Memory B cell (primary cell): ENCODE measurements at regions not wholly inside any gene's neighbourhood (a gene's known extent, or its start where the extent isn't known, plus 50 kb on each side); places are given as distances from the start of the nearest gene placed in this dataset.
"Not testable (repeated sequence)": the region's sequence is repeated elsewhere in the genome, so short reads cannot be mapped to it uniquely, and the experiment has no call there.

Experiments used
- ATAC-seq: fragments of 150-1000 bp; cut with Tn5 transposase; 2 replicates; pipeline ENCODE4 v1.10.0; 2021; ENCODE audit warnings: low read depth, mild to moderate bottlenecking, moderate library complexity
- DNase-seq, 2 donors: peaks; one replicate each; pipeline ENCODE4 v3.0.0; 2022; ENCODE audit warnings: low spot score in 2 of 2
- H3K27ac Mint-ChIP-seq: one replicate; pipeline ENCODE4 v1.8.0; 2022; ENCODE audit warnings: mild to moderate bottlenecking, moderate library complexity, mixed read lengths
- H3K27me3 Mint-ChIP-seq: one replicate; pipeline ENCODE4 v1.8.0; 2022; ENCODE audit warnings: mixed read lengths
- H3K36me3 Mint-ChIP-seq: one replicate; pipeline ENCODE4 v1.8.0; 2022; ENCODE audit warnings: mild to moderate bottlenecking, mixed read lengths
- H3K4me1 Mint-ChIP-seq: one replicate; pipeline ENCODE4 v1.8.0; 2022; ENCODE audit warnings: mixed read lengths
- H3K4me3 Mint-ChIP-seq: one replicate; pipeline ENCODE4 v1.8.0; 2022; ENCODE audit warnings: mild to moderate bottlenecking, moderate library complexity, mixed read lengths
- H3K9me3 Mint-ChIP-seq: one replicate; pipeline ENCODE4 v1.8.0; 2022; ENCODE audit warnings: mixed read lengths

DNA sequence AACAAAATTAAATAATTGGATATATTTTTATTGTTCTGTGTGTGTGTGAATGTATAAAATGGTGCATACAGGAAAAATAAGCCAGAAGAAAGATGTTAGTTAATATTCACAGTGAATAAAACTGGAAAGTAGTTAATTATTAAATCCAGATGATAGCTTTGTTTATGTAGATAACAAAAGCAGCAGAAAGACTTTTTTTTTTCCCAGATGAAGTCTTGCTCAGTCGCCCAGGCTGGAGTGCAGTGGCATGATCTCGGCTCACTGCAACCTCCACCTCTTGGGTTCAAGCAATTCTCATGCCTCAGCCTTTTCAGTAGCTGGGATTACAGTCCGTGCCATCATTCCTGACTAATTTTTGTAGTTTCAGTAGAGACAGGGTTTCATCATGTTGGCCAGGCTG lies 140.1 kb downstream of the ZNF486 start:
- no peaks in the 10 kb centered on the region for H3K27me3 Mint-ChIP-seq
- H3K27ac Mint-ChIP-seq: no peak overlapping the region
- H3K4me1 Mint-ChIP-seq: no peaks in the 10 kb centered on the region
- no peaks in the 10 kb centered on the region for H3K36me3 Mint-ChIP-seq
- DNase-seq (no peak), ATAC-seq (no peak)
- H3K9me3 Mint-ChIP-seq: peaks cover 4% of the 10 kb centered on the region
- H3K4me3 Mint-ChIP-seq: no peak overlapping the region

DNA sequence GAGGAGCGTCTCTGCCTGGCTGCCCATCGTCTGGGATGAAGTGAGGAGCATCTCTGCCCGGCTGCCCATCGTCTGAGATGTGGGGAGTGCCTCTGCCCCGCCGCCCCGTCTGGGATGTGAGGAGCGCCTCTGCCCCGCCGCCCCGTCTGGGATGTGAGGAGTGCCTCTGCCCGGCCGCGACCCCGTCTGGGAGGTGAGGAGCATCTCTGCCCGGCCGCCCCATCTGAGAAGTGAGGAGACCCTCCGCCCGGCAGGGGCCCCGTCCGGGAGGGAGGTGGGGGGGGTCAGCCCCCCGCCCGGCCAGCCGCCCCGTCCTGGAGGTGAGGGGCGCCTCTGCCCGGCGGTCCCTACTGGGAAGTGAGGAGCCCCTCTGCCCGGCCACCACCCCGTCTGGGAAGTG lies 129.3 kb downstream of the ZNF486 start:
- not testable (repeated sequence) for ATAC-seq, H3K4me3 Mint-ChIP-seq, H3K27ac Mint-ChIP-seq, H3K27me3 Mint-ChIP-seq, H3K9me3 Mint-ChIP-seq, DNase-seq, H3K36me3 Mint-ChIP-seq, H3K4me1 Mint-ChIP-seq

DNA sequence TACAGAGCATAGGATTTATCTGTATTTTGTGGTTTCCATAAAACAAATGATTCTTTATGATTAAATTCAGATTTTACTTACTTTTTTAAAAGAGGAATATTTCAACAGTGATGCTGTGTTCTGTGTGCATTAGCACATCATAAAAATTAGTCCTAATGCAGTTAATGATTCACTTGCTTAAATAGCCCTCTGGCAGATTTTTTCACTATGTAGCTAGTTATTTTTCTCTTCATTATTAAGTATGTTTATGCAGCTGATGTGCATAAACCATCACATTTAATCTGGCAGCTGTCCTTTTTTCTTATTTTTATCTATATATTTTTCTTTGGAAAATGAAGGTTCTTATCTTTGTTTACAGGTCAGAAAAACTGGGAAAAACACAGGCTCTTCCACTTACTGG lies 127.2 kb downstream of the ZNF486 start:
- no peak overlapping the region for H3K27ac Mint-ChIP-seq
- no peaks in the 10 kb centered on the region for H3K4me1 Mint-ChIP-seq
- H3K9me3 Mint-ChIP-seq: no peaks in the 10 kb centered on the region
- H3K36me3 Mint-ChIP-seq: no peaks in the 10 kb centered on the region
- H3K27me3 Mint-ChIP-seq: no peaks in the 10 kb centered on the region
- H3K4me3 Mint-ChIP-seq: no peak overlapping the region
- no peak for ATAC-seq
- no peak for DNase-seq

DNA sequence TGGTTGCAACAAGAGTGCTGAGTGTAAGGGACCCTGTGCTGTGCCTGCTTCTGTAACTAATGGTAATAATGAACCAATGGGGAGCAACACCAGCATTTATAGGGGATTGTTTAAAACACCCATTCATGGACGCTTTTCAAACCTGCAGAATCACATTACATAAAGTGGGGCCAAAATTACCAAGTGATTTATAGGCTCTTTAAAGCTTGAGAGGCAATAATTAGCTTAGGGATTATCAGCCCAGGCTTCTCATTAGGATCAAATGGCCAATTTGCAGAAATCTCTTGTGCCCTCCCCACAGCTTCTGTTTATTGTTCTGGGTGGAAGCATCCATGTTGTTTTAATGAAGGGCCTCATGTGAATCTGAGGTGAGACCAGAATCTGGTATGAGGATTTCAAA lies 125.5 kb downstream of the ZNF486 start:
- not testable (repeated sequence) for H3K27me3 Mint-ChIP-seq, H3K27ac Mint-ChIP-seq, H3K36me3 Mint-ChIP-seq, H3K9me3 Mint-ChIP-seq, H3K4me3 Mint-ChIP-seq, H3K4me1 Mint-ChIP-seq, ATAC-seq, DNase-seq

DNA sequence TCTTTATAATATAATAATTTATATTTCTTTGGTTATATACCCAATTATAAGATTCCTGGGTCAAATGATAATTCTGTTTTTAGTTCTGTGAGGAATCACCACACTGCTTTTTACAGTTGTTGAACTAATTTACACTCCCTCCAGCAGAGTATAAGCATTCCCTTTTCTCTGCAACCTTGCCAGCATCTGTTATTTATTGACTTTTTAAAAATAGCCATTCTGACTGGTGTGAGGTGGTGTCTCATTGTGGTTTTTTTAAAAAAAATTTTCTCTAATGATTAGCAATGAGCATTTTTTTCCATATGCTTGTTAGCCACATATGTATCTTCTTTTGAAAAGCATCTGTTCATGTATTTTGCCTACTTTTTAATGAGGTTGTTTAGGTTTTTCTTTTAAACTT lies 122.2 kb downstream of the ZNF486 start:
- H3K36me3 Mint-ChIP-seq: no peaks in the 10 kb centered on the region
- no peak overlapping the region for H3K4me3 Mint-ChIP-seq
- DNase-seq: no peak
- H3K4me1 Mint-ChIP-seq: no peaks in the 10 kb centered on the region
- no peaks in the 10 kb centered on the region for H3K27me3 Mint-ChIP-seq
- H3K9me3 Mint-ChIP-seq: peaks cover 2% of the 10 kb centered on the region
- no peak for ATAC-seq
- H3K27ac Mint-ChIP-seq: no peak overlapping the region

DNA sequence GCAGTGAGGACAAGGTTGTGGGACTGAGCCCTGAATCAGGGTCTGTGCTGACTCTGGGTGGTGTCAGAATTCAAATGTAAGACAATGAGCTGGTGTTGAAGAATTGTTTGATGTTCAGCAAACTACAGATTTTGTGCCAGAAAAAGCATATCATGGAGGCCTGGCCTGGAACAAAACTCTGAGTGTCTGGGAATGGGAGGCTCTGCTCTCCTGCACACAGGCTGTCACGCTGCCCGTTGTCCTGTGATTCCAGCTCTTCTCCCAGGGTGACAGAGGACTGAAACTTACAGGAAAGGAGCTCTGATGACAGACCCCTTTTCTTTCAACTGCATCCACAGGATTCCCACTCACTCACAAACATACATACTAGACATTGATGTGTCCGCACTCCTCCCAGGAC lies 120.1 kb downstream of the ZNF486 start:
- no peaks in the 10 kb centered on the region for H3K36me3 Mint-ChIP-seq
- no peak for ATAC-seq

DNA sequence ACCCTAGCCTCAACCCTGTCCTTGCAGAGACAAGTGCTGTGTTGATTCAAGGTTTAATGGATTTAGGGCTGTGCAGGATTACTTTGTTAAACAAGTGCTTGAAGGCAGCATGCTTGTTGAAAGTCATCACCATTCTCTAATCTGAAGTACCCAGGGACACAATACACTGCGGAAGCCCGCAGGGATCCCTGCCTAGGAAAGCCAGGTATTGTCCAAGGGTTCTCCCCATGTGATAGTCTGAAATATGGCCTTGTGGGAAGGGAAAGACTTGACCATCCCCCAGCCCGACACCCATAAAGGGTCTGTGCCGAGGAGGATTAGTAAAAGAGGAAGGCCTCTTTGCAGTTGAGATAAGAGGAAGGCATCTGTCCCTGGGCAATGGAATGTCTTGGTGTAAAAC lies 118.9 kb downstream of the ZNF486 start:
- not testable (repeated sequence) for H3K27me3 Mint-ChIP-seq, H3K27ac Mint-ChIP-seq, ATAC-seq, H3K36me3 Mint-ChIP-seq, H3K9me3 Mint-ChIP-seq, H3K4me1 Mint-ChIP-seq, DNase-seq, H3K4me3 Mint-ChIP-seq

More for the DNA sequence above, 120.1 kb downstream of the ZNF486 start:
- Mint-ChIP-seq H3K4me1 (no peaks in the 10 kb centered on the region), H3K4me3 (no peak overlapping the region), H3K27ac (no peak overlapping the region), H3K9me3 (peaks cover 3% of the 10 kb centered on the region), H3K27me3 (no peaks in the 10 kb centered on the region)
- no peak for DNase-seq

DNA sequence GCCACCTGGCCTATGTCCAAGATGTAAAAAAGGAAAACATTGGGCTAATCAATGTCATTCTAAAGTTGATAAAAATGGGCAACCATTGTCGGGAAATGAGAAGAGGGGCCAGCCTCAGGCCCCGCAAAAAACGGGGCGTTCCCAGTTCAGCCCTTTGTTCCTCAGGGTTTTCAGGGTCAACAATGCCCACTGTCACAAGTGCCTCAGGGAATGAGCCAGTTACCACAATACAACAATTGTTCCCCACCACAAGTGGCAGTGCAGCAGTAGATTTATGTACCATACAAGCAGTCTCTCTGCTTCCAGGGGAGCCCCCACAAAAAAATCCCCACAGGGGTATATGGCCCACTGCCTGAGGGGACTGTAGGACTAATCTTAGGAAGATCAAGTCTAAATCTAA lies 112.5 kb downstream of the ZNF486 start:
- DNase-seq (no peak), ATAC-seq (no peak)
- Mint-ChIP-seq H3K36me3 (no peaks in the 10 kb centered on the region), H3K27me3 (no peaks in the 10 kb centered on the region), H3K4me1 (no peaks in the 10 kb centered on the region), H3K4me3 (no peak overlapping the region), H3K27ac (no peak overlapping the region), H3K9me3 (peaks cover 5% of the 10 kb centered on the region)

DNA sequence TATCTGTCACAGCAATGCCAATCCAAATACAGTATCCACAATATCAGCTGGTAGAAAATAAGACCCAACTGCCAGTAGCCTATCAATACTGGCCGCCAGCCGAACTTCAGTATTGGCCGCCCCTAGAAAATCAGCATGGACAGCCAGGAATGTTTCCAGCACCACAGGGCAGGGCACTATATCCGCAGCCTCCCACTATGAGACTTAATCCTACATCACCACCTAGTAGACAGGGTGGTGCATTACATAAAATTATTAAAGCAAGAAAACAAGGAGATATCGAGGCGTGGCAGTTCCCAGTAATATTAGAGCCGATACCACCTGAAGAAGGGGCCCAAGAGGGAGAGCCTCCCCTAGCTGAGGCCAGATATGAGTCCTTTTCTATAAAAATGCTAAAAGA lies 111.3 kb downstream of the ZNF486 start:
- H3K4me3 Mint-ChIP-seq: no peak overlapping the region
- no peaks in the 10 kb centered on the region for H3K36me3 Mint-ChIP-seq
- no peak for DNase-seq
- H3K9me3 Mint-ChIP-seq: peaks cover 3% of the 10 kb centered on the region
- peaks cover 5% of the 10 kb centered on the region for H3K4me1 Mint-ChIP-seq
- ATAC-seq: no peak
- no peaks in the 10 kb centered on the region for H3K27me3 Mint-ChIP-seq
- H3K27ac Mint-ChIP-seq: no peak overlapping the region

DNA sequence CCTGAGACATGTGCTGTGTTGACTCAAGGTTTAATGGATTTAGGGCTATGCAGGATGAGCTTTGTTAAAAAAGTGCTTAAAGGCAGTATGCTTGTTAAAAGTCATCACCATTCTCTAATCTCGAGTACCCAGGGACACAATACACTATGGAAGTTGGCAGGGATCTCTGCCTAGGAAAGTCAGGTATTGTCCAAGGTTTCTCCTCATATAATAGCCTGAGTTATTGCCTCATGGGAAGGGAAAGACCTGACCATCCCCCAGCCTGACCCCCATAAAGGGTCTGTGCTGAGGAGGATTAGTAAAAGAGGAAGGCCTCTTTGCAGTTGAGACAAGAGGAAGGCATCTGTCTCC lies 109.7 kb downstream of the ZNF486 start:
- H3K4me3 Mint-ChIP-seq, H3K9me3 Mint-ChIP-seq, H3K27me3 Mint-ChIP-seq, H3K4me1 Mint-ChIP-seq, ATAC-seq, H3K36me3 Mint-ChIP-seq, DNase-seq, H3K27ac Mint-ChIP-seq: not testable (repeated sequence)

DNA sequence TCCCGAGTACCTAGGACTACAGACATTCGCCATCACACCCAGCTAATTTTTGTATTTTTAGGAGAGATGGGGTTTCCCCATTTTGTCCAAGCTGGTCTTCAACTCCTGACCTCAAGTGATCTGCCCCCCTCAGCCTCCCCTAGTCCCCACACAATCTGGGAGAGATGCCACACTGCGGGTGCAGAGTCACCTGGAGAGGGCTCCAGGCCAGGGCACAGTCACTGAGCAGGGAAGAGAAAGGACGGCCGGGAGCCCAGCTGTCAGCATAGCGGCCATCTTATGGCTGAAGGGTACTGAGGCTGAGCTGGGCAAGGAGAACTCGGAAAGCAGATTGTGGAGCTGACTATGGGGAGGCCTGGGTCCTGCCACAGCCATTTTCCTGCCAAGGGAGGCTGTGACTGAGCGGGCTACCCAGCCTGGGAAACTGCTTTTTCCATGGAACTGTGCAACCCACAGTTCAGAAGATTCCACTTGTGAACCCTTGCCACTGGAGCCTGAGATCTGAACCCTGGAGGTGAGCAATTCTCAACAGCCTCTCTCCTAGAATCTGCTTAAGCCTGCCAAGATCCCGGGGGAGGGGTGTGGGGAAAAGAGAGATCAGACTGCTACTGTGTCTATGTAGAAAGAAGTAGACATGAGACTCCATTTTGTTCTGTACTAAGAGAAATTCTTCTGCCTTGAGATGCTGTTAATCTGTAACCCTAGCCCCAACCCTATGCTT lies 109.2 kb downstream of the ZNF486 start:
- DNase-seq (no peak), ATAC-seq (no peak)
- Mint-ChIP-seq H3K4me1 (peaks cover 9% of the 10 kb centered on the region), H3K27me3 (no peaks in the 10 kb centered on the region), H3K36me3 (no peaks in the 10 kb centered on the region), H3K4me3 (no peak overlapping the region), H3K9me3 (peaks cover 2% of the 10 kb centered on the region), H3K27ac (no peak overlapping the region)

DNA sequence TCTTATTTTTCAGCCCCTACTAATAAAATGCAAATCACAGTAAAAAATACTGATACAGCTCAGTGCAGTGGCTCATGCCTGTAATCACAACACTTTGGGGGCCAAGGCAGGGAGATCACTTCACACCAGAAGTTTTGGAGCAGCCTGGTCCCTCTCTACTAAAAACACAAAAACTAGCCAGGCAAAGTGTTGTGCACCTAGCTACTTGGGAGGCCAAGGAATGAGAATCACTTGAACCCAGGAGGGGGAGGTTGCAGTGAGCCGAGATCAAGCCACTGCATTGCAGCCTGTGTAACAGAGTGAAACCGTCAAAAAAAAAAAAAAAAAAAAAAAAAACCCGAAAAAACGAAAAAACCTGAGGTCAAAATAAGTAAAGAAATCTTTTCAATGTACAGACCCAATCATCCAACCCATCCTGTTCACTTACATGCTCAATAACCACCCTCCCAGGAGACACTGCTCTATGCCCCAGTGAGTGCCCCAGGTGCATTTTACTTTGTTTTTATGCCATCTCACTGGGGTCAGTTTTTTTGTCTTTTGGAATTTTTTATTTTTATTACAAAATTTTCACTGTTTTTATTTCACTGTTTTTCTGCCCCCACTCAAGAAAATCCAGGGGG lies 107.0 kb downstream of the ZNF486 start:
- Mint-ChIP-seq H3K36me3 (no peaks in the 10 kb centered on the region), H3K4me3 (no peak overlapping the region), H3K4me1 (peaks cover 10% of the 10 kb centered on the region), H3K27ac (no peak overlapping the region), H3K9me3 (no peaks in the 10 kb centered on the region), H3K27me3 (no peaks in the 10 kb centered on the region)
- DNase-seq (no peak), ATAC-seq (no peak)

DNA sequence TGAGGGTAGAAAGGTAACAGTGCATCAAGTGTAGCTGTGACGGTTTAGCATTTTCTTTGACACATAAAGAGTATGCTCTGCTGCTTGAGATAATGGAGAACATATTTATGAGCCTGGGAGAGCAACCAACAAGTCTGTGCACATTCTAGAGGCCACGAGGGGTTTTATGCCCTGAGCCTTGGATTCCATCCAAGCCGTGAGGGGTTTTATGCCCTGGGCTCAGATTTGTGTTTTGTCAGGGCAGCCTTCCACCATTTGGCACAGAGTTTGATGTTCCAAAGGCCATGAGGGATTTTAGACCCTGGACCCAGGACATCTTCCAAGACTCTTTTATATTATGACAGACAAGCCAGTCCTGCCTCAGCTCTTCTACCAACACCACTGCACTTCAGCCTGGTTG lies 106.4 kb downstream of the ZNF486 start:
- no peak overlapping the region for H3K4me3 Mint-ChIP-seq
- H3K27me3 Mint-ChIP-seq: no peaks in the 10 kb centered on the region
- DNase-seq (no peak), ATAC-seq (no peak)
- no peak overlapping the region for H3K27ac Mint-ChIP-seq
- H3K9me3 Mint-ChIP-seq: no peaks in the 10 kb centered on the region
- no peaks in the 10 kb centered on the region for H3K36me3 Mint-ChIP-seq
- H3K4me1 Mint-ChIP-seq: peaks cover 10% of the 10 kb centered on the region

DNA sequence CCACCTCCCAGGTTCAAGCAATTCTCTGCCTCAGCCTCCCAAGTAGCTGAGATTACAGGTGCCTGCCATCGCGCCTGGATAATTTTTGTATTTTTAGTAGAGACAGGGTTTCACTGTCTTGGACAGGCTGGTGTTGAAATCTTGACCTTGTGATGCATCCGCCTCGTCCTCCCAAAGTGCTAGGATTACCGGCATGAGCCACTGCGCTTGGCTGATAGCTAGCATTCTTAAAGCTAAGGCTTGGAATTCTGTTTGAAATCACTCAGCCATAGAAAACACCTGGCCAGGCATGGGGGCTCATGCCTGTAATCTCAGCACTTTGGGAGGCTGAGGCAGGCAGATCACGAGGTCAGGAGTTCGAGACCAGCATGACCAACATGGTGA lies 105.6 kb downstream of the ZNF486 start:
- not testable (repeated sequence) for H3K36me3 Mint-ChIP-seq, ATAC-seq, H3K4me3 Mint-ChIP-seq, H3K4me1 Mint-ChIP-seq, H3K9me3 Mint-ChIP-seq, H3K27ac Mint-ChIP-seq, H3K27me3 Mint-ChIP-seq, DNase-seq

DNA sequence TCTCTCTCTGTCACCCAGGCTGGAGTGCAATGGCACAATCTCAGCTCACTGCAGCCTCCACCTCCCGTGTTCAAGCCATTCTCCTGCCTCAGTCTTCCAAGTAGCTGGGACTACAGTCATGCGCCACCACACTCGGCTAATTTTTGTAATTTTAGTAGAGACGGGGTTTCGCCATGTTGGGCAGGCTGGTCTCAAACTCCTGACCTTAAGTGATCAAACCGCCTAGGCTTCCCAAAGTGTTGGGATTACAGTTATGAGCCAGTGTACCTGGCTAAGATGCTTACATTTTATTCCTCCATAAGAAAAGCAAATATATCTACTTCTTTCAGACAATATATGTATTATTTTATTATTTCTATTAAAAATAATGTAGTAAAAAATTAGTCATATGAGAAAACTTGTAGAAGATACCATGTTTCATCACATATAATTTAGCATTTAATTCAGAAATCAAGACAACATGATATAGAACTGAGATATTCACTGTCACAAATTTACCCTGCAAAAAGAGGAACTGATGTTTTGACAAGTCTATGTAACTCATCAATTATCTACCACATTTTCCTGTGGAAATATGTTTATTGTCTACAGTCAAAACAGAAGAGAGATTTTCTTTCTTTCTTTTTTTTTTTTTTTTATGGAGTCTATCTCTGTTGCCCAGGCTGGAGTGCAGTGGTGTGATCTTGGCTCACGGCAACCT lies 105.1 kb downstream of the ZNF486 start:
- H3K4me1 Mint-ChIP-seq, H3K36me3 Mint-ChIP-seq, H3K9me3 Mint-ChIP-seq, H3K27me3 Mint-ChIP-seq, DNase-seq, H3K27ac Mint-ChIP-seq, ATAC-seq: not testable (repeated sequence)
- peak overlapping the region; percentile 29 for H3K4me3 Mint-ChIP-seq
